ENCODE measurements at regions not wholly inside any gene's neighbourhood (a gene's known extent, or its start where the extent isn't known, plus 50 kb on each side); places are given as distances from the start of the nearest gene placed in this dataset.

DNA sequence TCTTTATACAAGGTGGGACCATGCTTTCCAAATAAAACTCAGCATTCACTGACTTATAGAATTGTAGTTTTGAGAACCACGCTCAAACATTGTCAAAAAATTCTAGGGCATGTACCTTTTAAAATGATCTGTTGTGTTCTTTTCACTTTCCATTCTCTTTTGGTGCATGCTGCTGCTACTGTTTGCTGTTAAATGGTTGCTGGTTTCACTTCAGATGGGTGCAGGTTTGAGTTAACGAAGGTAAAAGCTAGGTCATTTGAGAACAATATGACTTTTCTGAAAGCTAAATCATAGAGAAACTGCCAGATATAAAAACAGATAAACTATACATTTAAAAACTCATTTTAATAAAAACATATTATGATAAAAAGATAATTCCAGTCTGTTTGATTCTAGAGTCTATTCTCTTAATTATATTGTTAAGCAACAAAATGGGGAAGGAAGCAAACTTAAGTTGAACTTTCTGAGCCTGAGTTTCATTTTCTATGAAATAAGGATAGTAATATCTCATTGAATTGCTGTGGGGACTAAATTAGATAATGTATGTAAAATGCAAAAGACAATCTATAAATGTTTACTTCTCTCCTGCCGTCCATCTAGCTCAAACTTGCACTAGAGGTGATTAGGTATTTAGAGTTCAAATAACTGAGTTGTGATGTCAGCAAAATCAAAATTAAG, 82.4 kb downstream of the OXSM start:
- TF ChIP-seq RAD21 (conservative IDR thresholded peaks at IDR 0.05) (no peak), EZH2 (IDR thresholded peaks at IDR 0.05; ENCODE audit: borderline replicate concordance, insufficient read depth, low read length, poor library complexity, severe bottlenecking) (no peak), POLR2AphosphoS5 (IDR thresholded peaks at IDR 0.05) (no peak)
- no peaks in the 10 kb centered on the region for H4K20me1 ChIP-seq (ENCODE audit: insufficient read depth)
- H3K9me3 ChIP-seq (ENCODE audit: low read length): no peaks in the 10 kb centered on the region
- H3K4me3 ChIP-seq (ENCODE audit: low read length): no peak overlapping the region
- H3F3A ChIP-seq (ENCODE audit: insufficient read depth, low read length, poor library complexity, severe bottlenecking): no peaks in the 10 kb centered on the region
- H3K79me2 ChIP-seq (replicated peaks; ENCODE audit: insufficient read depth, low read length): no peaks in the 10 kb centered on the region
- no peak overlapping the region for H3K27ac ChIP-seq (ENCODE audit: low read length)
- H3K36me3 ChIP-seq (ENCODE audit: insufficient read depth, low read length): no peaks in the 10 kb centered on the region
- H3K9ac ChIP-seq (ENCODE audit: low read length): no peak overlapping the region
- no peaks in the 10 kb centered on the region for H3K9me2 ChIP-seq (ENCODE audit: insufficient read depth, low read length)
- H2AFZ ChIP-seq (ENCODE audit: low read depth, low read length): no peak overlapping the region
- H3K4me2 ChIP-seq (ENCODE audit: low read length): no peak overlapping the region
- H3K27me3 ChIP-seq (ENCODE audit: insufficient read depth, low read depth, low read length): no peaks in the 10 kb centered on the region

- no peaks in the 10 kb centered on the region for H4K20me1 ChIP-seq (ENCODE audit: insufficient read depth)
- H3K27ac ChIP-seq (ENCODE audit: low read length): no peak overlapping the region
- no peak overlapping the region for H3K9ac ChIP-seq (ENCODE audit: low read length)
- no peaks in the 10 kb centered on the region for H3K9me3 ChIP-seq (ENCODE audit: low read length)
- no peaks in the 10 kb centered on the region for H3K27me3 ChIP-seq (ENCODE audit: insufficient read depth, low read depth, low read length)
- TF ChIP-seq, protein P1, sequence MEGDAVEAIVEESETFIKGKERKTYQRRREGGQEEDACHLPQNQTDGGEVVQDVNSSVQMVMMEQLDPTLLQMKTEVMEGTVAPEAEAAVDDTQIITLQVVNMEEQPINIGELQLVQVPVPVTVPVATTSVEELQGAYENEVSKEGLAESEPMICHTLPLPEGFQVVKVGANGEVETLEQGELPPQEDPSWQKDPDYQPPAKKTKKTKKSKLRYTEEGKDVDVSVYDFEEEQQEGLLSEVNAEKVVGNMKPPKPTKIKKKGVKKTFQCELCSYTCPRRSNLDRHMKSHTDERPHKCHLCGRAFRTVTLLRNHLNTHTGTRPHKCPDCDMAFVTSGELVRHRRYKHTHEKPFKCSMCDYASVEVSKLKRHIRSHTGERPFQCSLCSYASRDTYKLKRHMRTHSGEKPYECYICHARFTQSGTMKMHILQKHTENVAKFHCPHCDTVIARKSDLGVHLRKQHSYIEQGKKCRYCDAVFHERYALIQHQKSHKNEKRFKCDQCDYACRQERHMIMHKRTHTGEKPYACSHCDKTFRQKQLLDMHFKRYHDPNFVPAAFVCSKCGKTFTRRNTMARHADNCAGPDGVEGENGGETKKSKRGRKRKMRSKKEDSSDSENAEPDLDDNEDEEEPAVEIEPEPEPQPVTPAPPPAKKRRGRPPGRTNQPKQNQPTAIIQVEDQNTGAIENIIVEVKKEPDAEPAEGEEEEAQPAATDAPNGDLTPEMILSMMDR (IDR thresholded peaks at IDR 0.05; ENCODE audit: poor library complexity, severe bottlenecking): no peak
- TF ChIP-seq REST (IDR thresholded peaks at IDR 0.05; ENCODE audit: borderline replicate concordance) (no peak), EZH2 (IDR thresholded peaks at IDR 0.05; ENCODE audit: borderline replicate concordance, insufficient read depth, low read length, poor library complexity, severe bottlenecking) (no peak), TAF1 (IDR thresholded peaks at IDR 0.05; ENCODE audit: low read depth) (no peak), SMC3 (conservative IDR thresholded peaks at IDR 0.05; ENCODE audit: poor library complexity) (no peak), MXI1 (conservative IDR thresholded peaks at IDR 0.05; ENCODE audit: poor library complexity, severe bottlenecking) (no peak), RAD21 (conservative IDR thresholded peaks at IDR 0.05) (no peak)
- no peaks in the 10 kb centered on the region for H3K9me2 ChIP-seq (ENCODE audit: insufficient read depth, low read length)
- no peaks in the 10 kb centered on the region for H3K79me2 ChIP-seq (replicated peaks; ENCODE audit: insufficient read depth, low read length)
- no peak overlapping the region for H3K4me3 ChIP-seq (ENCODE audit: low read length)
- no peaks in the 10 kb centered on the region for H3K36me3 ChIP-seq (ENCODE audit: insufficient read depth, low read length)
- no peak overlapping the region for H3K4me2 ChIP-seq (ENCODE audit: low read length)
- no peak overlapping the region for H2AFZ ChIP-seq (ENCODE audit: low read depth, low read length)
- no peaks in the 10 kb centered on the region for H3F3A ChIP-seq (ENCODE audit: insufficient read depth, low read length, poor library complexity, severe bottlenecking)
Measured at GRCh38 chr3:25883492-25883891, 93.6 kb downstream of the OXSM start.

DNA sequence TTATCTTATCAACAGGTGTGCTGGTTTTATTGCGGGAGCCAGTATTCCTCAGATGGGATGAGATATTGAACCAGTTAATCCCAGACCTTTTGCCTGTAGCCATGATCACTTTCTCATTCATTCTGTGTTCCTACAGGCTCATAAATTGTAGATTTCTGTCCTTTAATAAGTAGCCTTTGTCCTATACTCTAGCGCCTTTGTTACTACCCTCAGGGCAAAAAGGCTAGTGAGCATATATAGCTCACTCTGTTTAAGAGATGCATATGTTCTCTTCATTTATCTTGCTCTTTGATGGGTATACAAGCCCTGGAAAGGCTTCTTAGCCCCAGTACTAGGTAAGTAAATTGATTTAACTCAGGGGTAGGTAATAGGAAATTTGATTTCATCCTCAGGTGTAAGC, 95.1 kb downstream of the OXSM start:
- no peak overlapping the region for H3K4me2 ChIP-seq (ENCODE audit: low read length)

More for the DNA sequence above, 95.1 kb downstream of the OXSM start:
- no peaks in the 10 kb centered on the region for H3K79me2 ChIP-seq (replicated peaks; ENCODE audit: insufficient read depth, low read length)
- no peak overlapping the region for H2AFZ ChIP-seq (ENCODE audit: low read depth, low read length)
- H3K27me3 ChIP-seq (ENCODE audit: insufficient read depth, low read depth, low read length): no peaks in the 10 kb centered on the region
- H3K9me3 ChIP-seq (ENCODE audit: low read length): no peaks in the 10 kb centered on the region
- no peak overlapping the region for H3K27ac ChIP-seq (ENCODE audit: low read length)
- H3K4me3 ChIP-seq (ENCODE audit: low read length): no peak overlapping the region
- no peaks in the 10 kb centered on the region for H3K36me3 ChIP-seq (ENCODE audit: insufficient read depth, low read length)
- no peak for TF ChIP-seq RAD21 (conservative IDR thresholded peaks at IDR 0.05)
- TF ChIP-seq MXI1 (conservative IDR thresholded peaks at IDR 0.05; ENCODE audit: poor library complexity, severe bottlenecking): no peak
- no peak for TF ChIP-seq EZH2 (IDR thresholded peaks at IDR 0.05; ENCODE audit: borderline replicate concordance, insufficient read depth, low read length, poor library complexity, severe bottlenecking)
- TF ChIP-seq, protein P1 (IDR thresholded peaks at IDR 0.05; ENCODE audit: poor library complexity, severe bottlenecking): no peak
- TF ChIP-seq TAF1 (IDR thresholded peaks at IDR 0.05; ENCODE audit: low read depth): no peak
- no peak for TF ChIP-seq EP300 (conservative IDR thresholded peaks at IDR 0.05; ENCODE audit: poor library complexity, severe bottlenecking)
- TF ChIP-seq REST (IDR thresholded peaks at IDR 0.05; ENCODE audit: borderline replicate concordance): no peak
- no peak for TF ChIP-seq SMC3 (conservative IDR thresholded peaks at IDR 0.05; ENCODE audit: poor library complexity)
- TF ChIP-seq POLR2AphosphoS5 (IDR thresholded peaks at IDR 0.05): no peak
- no peak overlapping the region for H3K9ac ChIP-seq (ENCODE audit: low read length)
- H3K9me2 ChIP-seq (ENCODE audit: insufficient read depth, low read length): no peaks in the 10 kb centered on the region
- no peaks in the 10 kb centered on the region for H3F3A ChIP-seq (ENCODE audit: insufficient read depth, low read length, poor library complexity, severe bottlenecking)
- H4K20me1 ChIP-seq (ENCODE audit: insufficient read depth): no peaks in the 10 kb centered on the region

All from neural cell (in vitro differentiated cells).